Endothelial cell of umbilical vein (primary cell): ENCODE measurements at regions not wholly inside any gene's neighbourhood (a gene's known extent, or its start where the extent isn't known, plus 50 kb on each side); places are given as distances from the start of the nearest gene placed in this dataset.

Experiments
- BruUV-seq: library from RNA; stranded (reverse); fragments of 400-500 nt; replicated peaks from 2 replicates; lab custom pipeline; 2021; lab: Mats Ljungman, UMichigan
- CTCF ChIA-PET: fragments of 300-600, 350-600 bp; sonication (Branson Sonifier 250); formaldehyde crosslinking; loops from one replicate; lab custom pipeline; 2021; ENCODE audit warnings: antibody characterized with exemption, inconsistent platforms; lab: Charles Lee
- POLR2A ChIA-PET: fragments of 300-600, 350-600 bp; sonication (Branson Sonifier 250); formaldehyde crosslinking; loops from one replicate; lab custom pipeline; 2021; ENCODE audit warnings: antibody characterized with exemption, inconsistent platforms; lab: Charles Lee
- DNase-seq: peaks from one replicate; pipeline ENCODE4 v3.0.0-alpha.2; 2011; ENCODE audit warnings: low read depth, low spot score
- FAIRE-seq: peaks from 2 replicates; lab custom pipeline; 2011; peaks lifted over from hg19 to GRCh38; lab: Jason Lieb, UNC
- H2AFZ ChIP-seq: 2 replicates; pipeline ENCODE4 v1.6.0; 2012; ENCODE audit warnings: low read depth, low read length, control low read depth, inconsistent platforms
- H3K27ac ChIP-seq: 2 replicates; pipeline ENCODE4 v1.5.1; 2011; ENCODE audit warnings: low read depth, mild to moderate bottlenecking, control low read depth, low read length, moderate library complexity; ENCODE audit not compliant: insufficient read depth
- H3K27me3 ChIP-seq, 2 experiments: 2 replicates each; pipeline versions ENCODE4 v1.6.0 to v1.6.1; 2011; ENCODE audit warnings: low read length in 2 of 2, mixed read lengths in 1 of 2; ENCODE audit not compliant: control insufficient read depth in 2 of 2, insufficient read depth in 2 of 2
- H3K36me3 ChIP-seq, 2 experiments: 2 replicates in 1 of 2; 3 replicates in 1 of 2; pipeline ENCODE4 v1.5.1; 2011; ENCODE audit warnings: low read length in 2 of 2, mild to moderate bottlenecking in 1 of 2, moderate library complexity in 1 of 2; ENCODE audit not compliant: control insufficient read depth in 2 of 2, insufficient read depth in 2 of 2; ENCODE audit errors: extremely low read depth in 1 of 2
- H3K4me1 ChIP-seq: 3 replicates; pipeline ENCODE4 v1.5.1; 2011; ENCODE audit warnings: mild to moderate bottlenecking, low read length; ENCODE audit not compliant: control insufficient read depth, insufficient read depth; ENCODE audit errors: extremely low read depth
- H3K4me2 ChIP-seq: 2 replicates; pipeline ENCODE4 v1.6.1; 2011; ENCODE audit warnings: low read length, control low read depth, mixed read lengths; ENCODE audit not compliant: insufficient read depth
- H3K4me3 ChIP-seq, 3 experiments: fragments of 200-600 bp in 1 of 3; sonication (generic), shearing (Covaris generic) in 1 of 3; replicated peaks in 1 of 3; 2 replicates each; pipeline ENCODE4 v1.5.1; 2011 to 2016; ENCODE audit warnings: control low read depth in 3 of 3, low read length in 3 of 3, mild to moderate bottlenecking in 2 of 3, inconsistent platforms in 1 of 3, low read depth in 1 of 3, moderate library complexity in 1 of 3; ENCODE audit not compliant: insufficient read depth in 1 of 3
- H3K79me2 ChIP-seq: 2 replicates; pipeline ENCODE4 v1.6.0; 2012; ENCODE audit warnings: low read length, inconsistent platforms; ENCODE audit not compliant: control insufficient read depth, insufficient read depth
- H3K9ac ChIP-seq: replicated peaks from 2 replicates; pipeline ENCODE3; 2011; ENCODE audit warnings: low read length, control low read depth; ENCODE audit not compliant: insufficient read depth; ENCODE audit errors: extremely low read depth
- H3K9me1 ChIP-seq: replicated peaks from 3 replicates; pipeline ENCODE4 v1.6.0; 2011; ENCODE audit warnings: mild to moderate bottlenecking, low read length; ENCODE audit not compliant: control insufficient read depth, insufficient read depth; ENCODE audit errors: extremely low read depth
- H3K9me3 ChIP-seq: replicated peaks from 2 replicates; pipeline ENCODE4 v1.5.1; 2012; ENCODE audit warnings: low read length, inconsistent platforms; ENCODE audit not compliant: control insufficient read depth, insufficient read depth
- H4K20me1 ChIP-seq: replicated peaks from 2 replicates; pipeline ENCODE3; 2011; ENCODE audit warnings: mild to moderate bottlenecking, low read length; ENCODE audit not compliant: control insufficient read depth, insufficient read depth; ENCODE audit errors: extremely low read depth
- EZH2 ChIP-seq: IDR thresholded peaks from 2 replicates; pipeline ENCODE4 v1.6.1; 2012; ENCODE audit warnings: borderline replicate concordance, low read depth, mild to moderate bottlenecking, moderate library complexity, low read length, inconsistent platforms; ENCODE audit not compliant: severe bottlenecking
- FOS ChIP-seq: IDR thresholded peaks from 2 replicates; pipeline ENCODE4 v1.6.1; 2011; ENCODE audit warnings: mild to moderate bottlenecking, low read length, moderate library complexity, borderline replicate concordance; ENCODE audit not compliant: insufficient read depth
- GATA2 ChIP-seq: IDR thresholded peaks from 2 replicates; pipeline ENCODE4 v1.7.0; 2011; ENCODE audit warnings: low read depth, mild to moderate bottlenecking, moderate library complexity, mixed read lengths, low read length; ENCODE audit not compliant: insufficient read length, insufficient read depth
- MYC ChIP-seq: IDR thresholded peaks from one replicate; pipeline ENCODE4 v1.6.1; 2011; ENCODE audit warnings: mild to moderate bottlenecking, low read depth, low read length
- dilution Hi-C: fragments of 300-500 bp; cut with MboI; formaldehyde crosslinking; loops from one replicate; pipeline ENCODE4 v1.15.0; 2019; ENCODE audit warnings: low sequenced_read_pairs; ENCODE audit not compliant: extremely low pct_ligation_motif_present
- intact Hi-C: fragments of 100-400 bp; cut with micrococcal nuclease; formaldehyde crosslinking; loops from one replicate; pipeline ENCODE4 v1.10.0; 2022

DNA sequence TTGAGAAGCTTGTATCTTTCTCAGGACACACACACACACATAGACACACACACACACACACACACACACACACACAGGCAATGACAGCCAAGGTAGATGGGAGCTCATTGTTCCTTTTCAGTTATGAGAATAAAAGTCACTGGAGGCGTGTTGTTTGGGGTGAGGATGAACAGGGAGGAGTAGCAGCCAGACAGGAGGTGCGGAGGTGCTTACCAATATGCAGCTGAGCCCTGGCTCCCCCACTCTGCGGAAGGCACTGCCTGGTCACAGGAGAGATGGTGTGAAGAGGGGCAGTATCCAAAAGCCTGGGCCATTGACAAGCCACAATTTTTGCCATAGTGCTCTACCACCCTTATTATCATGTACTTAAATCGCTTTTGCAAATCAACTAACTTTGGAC is 77.4 kb downstream of the CBLN1 start:
- DNase-seq (no peak), FAIRE-seq (no peak)
- Histone ChIP-seq H3K4me2 (no peak overlapping the region), H3K9ac (no peak overlapping the region), H3K9me1 (no peaks in the 10 kb centered on the region), H3K9me3 (peaks cover 7% of the 10 kb centered on the region), H4K20me1 (no peaks in the 10 kb centered on the region), H3K27ac (no peak overlapping the region), H3K36me3 (no peaks in the 10 kb centered on the region), H3K4me3 (no peak overlapping the region), H3K79me2 (no peaks in the 10 kb centered on the region), H3K4me1 (no peaks in the 10 kb centered on the region), H3K27me3 (no peaks in the 10 kb centered on the region), H2AFZ (no peak overlapping the region)
- TF ChIP-seq MYC = no peak
- intact Hi-C loops = no loop called here
- POLR2A ChIA-PET = no interaction called here
- CTCF ChIA-PET = no interaction called here
- no TSS peak for BruUV-seq
- dilution Hi-C loops = no loop called here

GRCh38 chr16:49203361-49203760 is 78.3 kb downstream of the CBLN1 start:
- TF ChIP-seq EZH2 = no peak
- TF ChIP-seq GATA2 = no peak
- no peak for TF ChIP-seq FOS
- H3K4me2 ChIP-seq = no peak overlapping the region
- ChIA-PET POLR2A (no interaction called here), CTCF (no interaction called here)
- no peak for DNase-seq
- BruUV-seq = no TSS peak
- no peaks in the 10 kb centered on the region for H3K27me3 ChIP-seq
- no peak overlapping the region for H2AFZ ChIP-seq
- no peaks in the 10 kb centered on the region for H3K4me1 ChIP-seq
- dilution Hi-C loops (no loop called here), intact Hi-C loops (no loop called here)
- FAIRE-seq = no peak
- no peak overlapping the region for H3K9ac ChIP-seq
- no peaks in the 10 kb centered on the region for H3K36me3 ChIP-seq
- no peak overlapping the region for H3K4me3 ChIP-seq
- peaks cover 6% of the 10 kb centered on the region for H3K9me3 ChIP-seq
- H3K27ac ChIP-seq = no peak overlapping the region
- H3K79me2 ChIP-seq = no peaks in the 10 kb centered on the region
- H4K20me1 ChIP-seq = no peaks in the 10 kb centered on the region
- no peaks in the 10 kb centered on the region for H3K9me1 ChIP-seq
